Hematopoietic multipotent progenitor cell (in vitro differentiated cells): ENCODE measurements at regions not wholly inside any gene's neighbourhood (a gene's known extent, or its start where the extent isn't known, plus 50 kb on each side); places are given as distances from the start of the nearest gene placed in this dataset.
"Not testable (repeated sequence)": the region's sequence is repeated elsewhere in the genome, so short reads cannot be mapped to it uniquely, and the experiment has no call there.

Experiments used
- DNase-seq, 3 donors: peaks; one replicate each; pipeline ENCODE4 v3.0.0-alpha.2; 2011 to 2015; ENCODE audit warnings: low read depth in 2 of 3, low spot score in 2 of 3

GRCh38 chr16:79847569-79847968 is 247.0 kb upstream of the MAF start:
- DNase-seq = no peak

- DNase-seq = no peak
Measured at GRCh38 chr16:79847101-79847500, 246.6 kb upstream of the MAF start.

- DNase-seq = peak in 2 of 3 donors; percentile 58 to 81
Measured at GRCh38 chr16:79845734-79846135, 245.2 kb upstream of the MAF start.

GRCh38 chr16:79845033-79845733 is 244.6 kb upstream of the MAF start:
- peak in 2 of 3 donors; percentile 49 to 88 for DNase-seq

GRCh38 chr16:79844603-79845002 is 244.1 kb upstream of the MAF start:
- DNase-seq = no peak

GRCh38 chr16:79843631-79844043 is 243.1 kb upstream of the MAF start:
- no peak for DNase-seq

- no peak for DNase-seq
Measured at GRCh38 chr16:79843145-79843544, 242.6 kb upstream of the MAF start.

GRCh38 chr16:79842197-79842596 is 241.7 kb upstream of the MAF start:
- DNase-seq = no peak

GRCh38 chr16:79839466-79840341 is 239.2 kb upstream of the MAF start:
- DNase-seq = no peak

GRCh38 chr16:79838496-79839259 is 238.1 kb upstream of the MAF start:
- DNase-seq = no peak

- DNase-seq = no peak
Measured at GRCh38 chr16:79836144-79836543, 235.6 kb upstream of the MAF start.

GRCh38 chr16:79835194-79835593 is 234.7 kb upstream of the MAF start:
- DNase-seq = no peak

- DNase-seq = no peak
Measured at GRCh38 chr16:79834720-79835119, 234.2 kb upstream of the MAF start.

GRCh38 chr16:79834003-79834402 is 233.5 kb upstream of the MAF start:
- DNase-seq = not testable (repeated sequence)

- DNase-seq = no peak
Measured at GRCh38 chr16:79833559-79833958, 233.0 kb upstream of the MAF start.

- no peak for DNase-seq
Measured at GRCh38 chr16:79826732-79827475, 226.4 kb upstream of the MAF start.

GRCh38 chr16:79825002-79825401 is 224.5 kb upstream of the MAF start:
- DNase-seq = no peak

GRCh38 chr16:79823639-79824038 is 223.1 kb upstream of the MAF start:
- no peak for DNase-seq

- DNase-seq = no peak
Measured at GRCh38 chr16:79821911-79822310, 221.4 kb upstream of the MAF start.

GRCh38 chr16:79816081-79816497 is 215.6 kb upstream of the MAF start:
- no peak for DNase-seq

GRCh38 chr16:79815049-79815448 is 214.5 kb upstream of the MAF start:
- DNase-seq = no peak
